ENCODE measurements at regions not wholly inside any gene's neighbourhood (a gene's known extent, or its start where the extent isn't known, plus 50 kb on each side); places are given as distances from the start of the nearest gene placed in this dataset.
"Not testable (repeated sequence)": the region's sequence is repeated elsewhere in the genome, so short reads cannot be mapped to it uniquely, and the experiment has no call there.

GRCh38 chr3:32632533-32633265, 52.3 kb upstream of the CNOT10 start:
- no peak for DNase-seq

DNA sequence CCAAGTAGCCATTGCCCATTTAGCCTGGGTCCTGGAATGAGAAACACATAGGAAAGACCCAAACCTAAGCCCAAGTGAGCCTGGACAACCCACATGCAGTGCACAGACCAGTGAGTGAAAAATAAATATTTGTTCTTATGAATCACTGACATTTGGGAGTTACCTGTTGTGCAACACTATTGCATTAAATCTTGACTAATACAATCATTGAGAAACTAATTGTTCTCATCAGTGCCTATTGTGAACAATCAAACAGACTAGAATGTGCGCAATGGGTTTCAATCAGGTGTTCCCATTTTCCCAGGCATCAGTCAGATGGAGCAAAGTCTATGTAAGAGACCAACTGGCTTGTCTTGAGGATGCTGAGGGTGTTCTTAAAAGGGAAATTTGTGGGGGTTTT, 54.7 kb upstream of the CNOT10 start:
- DNase-seq, result peak; percentile 8

DNA sequence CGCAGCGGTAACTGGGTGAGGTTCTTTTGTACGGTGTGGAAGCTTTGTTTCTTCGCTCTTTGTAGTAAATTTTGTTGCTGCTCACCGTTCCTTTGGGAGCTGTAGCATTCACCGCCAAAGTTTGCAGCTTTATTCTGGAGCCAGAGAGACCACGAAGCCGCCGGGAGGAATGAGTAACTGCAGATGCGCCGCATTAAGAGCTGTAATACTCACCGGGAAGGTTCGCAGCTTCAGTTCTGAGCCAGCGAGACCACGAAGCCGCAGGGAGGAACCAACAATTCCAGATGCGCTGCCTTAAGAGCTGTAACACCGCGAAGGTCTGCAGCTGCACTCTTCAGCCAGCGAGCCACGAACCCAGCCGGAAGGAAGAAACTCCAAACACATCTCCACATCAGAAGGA, 56.0 kb upstream of the DYNC1LI1 start:
- DNase-seq, result no peak

DNA sequence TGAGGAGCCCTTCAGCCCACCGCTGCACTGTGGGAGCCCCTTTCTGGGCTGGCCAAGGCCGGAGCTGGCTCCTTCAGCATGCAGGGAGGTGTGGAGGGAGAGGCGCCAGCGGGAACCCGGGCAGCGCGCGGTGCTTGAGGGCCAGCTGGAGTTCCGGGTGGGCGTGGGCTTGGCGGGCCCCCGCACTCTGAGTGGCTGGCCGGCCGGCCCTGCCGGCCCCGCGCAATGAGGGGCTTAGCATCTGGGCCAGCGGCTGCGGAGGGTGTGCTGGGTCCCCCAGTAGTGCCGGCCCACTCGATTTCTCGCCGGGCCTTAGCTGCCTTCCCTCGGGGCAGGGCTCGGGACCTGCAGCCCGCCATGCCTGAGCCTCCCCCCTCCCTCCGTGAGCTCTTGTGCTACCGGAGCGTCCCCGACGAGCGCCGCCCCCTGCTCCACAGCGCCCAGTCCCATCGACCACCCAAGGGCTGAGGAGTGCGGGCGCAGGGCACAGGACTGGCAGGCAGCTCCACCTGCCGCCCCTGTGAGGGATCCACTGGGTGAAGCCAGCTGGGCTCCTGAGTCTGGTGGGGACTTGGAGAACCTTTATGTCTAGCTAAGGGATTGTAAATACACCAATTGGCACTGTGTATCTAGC, 55.0 kb upstream of the DYNC1LI1 start:
- not testable (repeated sequence) for DNase-seq

GRCh38 chr3:32623532-32623931, 52.9 kb upstream of the DYNC1LI1 start:
- DNase-seq, result no peak

DNA sequence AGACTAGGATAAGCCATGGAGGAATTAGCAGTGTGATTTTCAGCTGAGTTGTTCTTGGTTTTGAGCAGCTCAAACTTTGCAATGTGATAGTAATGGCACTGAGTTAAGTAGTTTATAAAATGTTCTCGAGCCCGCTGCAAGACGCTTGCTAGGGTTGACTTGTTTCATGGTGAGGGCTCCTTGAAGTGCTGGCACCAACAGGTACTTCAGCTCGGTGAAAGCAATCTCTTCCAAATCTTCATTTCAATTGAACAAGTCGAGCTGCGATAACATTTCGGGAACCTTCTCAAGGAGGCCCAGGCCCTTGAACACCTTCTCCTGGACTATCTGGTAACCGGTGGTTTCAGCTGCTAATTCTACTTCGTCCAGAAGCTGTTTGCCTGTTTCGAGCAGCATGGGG, 50.8 kb upstream of the DYNC1LI1 start:
- DNase-seq, result no peak

- DNase-seq, result no peak
Measured at GRCh38 chr3:32620611-32621310, 50.1 kb upstream of the DYNC1LI1 start.

All from kidney glomerular epithelial cell (primary cell).